Smooth muscle cell of the brain vasculature (primary cell): ENCODE measurements at regions not wholly inside any gene's neighbourhood (a gene's known extent, or its start where the extent isn't known, plus 50 kb on each side); places are given as distances from the start of the nearest gene placed in this dataset.
"Not testable (repeated sequence)": the region's sequence is repeated elsewhere in the genome, so short reads cannot be mapped to it uniquely, and the experiment has no call there.

Experiments
- DNase-seq: peaks from one replicate; pipeline ENCODE4 v3.0.0-alpha.2; 2012; ENCODE audit warnings: low read depth, low spot score

DNA sequence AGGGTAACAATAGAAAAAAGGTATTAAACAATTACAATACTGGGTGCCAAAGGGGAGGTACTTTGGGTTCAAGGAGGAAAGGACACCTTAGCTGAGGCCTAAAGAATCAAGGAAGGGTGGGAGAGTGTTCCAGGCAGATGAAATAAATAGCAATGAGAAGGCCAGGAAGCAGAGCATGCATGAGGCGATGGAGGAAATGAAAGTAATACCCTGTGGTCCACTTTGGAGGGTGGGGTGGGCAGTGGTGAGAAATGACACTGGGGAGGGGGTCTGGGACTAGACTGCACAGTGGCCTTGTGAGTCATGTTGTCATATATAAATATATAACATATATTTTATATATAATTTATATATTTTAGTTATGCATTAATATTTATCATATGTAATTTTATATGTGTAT lies 55.9 kb downstream of the BHLHE40 start:
- no peak for DNase-seq

DNA sequence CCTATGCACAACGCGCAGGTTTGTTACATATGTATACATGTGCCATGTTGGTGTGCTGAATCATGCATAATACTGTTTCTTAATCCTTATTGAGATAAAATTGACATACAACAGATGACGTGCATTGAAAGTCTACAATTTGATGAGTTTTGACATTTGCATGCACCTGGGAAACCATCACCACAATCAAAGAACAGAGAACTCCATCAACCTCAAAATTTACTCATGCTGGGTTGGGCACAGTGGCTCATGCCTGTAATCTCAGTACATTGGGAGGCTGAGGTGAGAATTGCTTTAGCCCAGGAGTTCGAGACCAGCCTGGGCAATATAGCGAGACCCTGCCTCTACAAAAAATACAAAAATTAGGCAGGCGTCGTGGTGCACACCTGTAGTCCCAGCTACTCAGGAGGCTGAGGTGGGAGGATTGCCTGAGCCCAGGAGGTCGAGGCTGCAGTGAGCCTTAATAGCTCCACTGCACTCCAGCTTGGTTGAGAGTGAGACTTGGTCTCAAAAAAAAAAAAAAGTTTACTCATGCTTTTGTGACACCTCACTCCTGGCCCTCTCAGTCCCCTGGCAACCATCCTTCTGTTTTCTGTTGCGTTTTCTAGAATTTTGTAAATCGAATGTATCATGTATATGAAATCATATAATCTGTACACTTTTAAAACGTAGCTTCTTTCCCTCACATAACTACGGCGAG lies 56.6 kb downstream of the BHLHE40 start:
- no peak for DNase-seq

DNA sequence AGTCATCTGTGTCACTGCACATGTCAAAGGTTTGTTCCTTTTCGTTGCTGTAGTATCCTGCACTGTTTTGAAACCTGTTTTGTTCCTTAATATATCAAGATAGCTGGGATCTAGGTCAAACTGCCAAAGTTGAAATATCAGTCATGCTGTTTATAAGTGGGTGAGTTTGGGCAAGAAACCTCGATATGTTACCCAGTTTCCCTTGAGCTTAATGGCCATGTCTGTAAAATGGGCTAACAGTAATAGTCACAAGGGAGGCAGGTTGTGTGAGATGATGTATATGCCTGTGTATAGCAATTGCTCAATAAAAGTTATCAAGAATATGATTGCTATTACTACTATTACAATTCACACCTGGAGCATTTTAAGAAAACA lies 57.1 kb downstream of the BHLHE40 start:
- no peak for DNase-seq

DNA sequence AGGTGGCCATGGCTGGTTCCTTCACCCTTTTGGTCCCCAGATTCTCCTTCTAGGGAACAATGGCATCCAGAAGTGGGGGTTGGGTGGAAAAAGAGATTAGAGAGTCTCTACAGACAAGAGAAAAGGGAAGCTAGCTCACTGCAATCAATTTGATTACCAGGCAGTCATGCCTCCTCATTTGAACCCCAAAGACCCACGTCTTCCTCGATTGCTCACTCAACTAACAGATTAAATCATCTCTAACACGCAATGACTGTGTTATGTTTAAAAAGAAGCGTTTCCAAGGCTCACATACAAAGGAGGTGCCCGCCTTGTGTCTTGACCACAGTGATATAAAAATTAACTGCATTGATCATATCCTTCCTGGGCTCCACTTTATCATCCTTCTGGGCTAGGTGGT lies 57.6 kb downstream of the BHLHE40 start:
- DNase-seq = no peak

DNA sequence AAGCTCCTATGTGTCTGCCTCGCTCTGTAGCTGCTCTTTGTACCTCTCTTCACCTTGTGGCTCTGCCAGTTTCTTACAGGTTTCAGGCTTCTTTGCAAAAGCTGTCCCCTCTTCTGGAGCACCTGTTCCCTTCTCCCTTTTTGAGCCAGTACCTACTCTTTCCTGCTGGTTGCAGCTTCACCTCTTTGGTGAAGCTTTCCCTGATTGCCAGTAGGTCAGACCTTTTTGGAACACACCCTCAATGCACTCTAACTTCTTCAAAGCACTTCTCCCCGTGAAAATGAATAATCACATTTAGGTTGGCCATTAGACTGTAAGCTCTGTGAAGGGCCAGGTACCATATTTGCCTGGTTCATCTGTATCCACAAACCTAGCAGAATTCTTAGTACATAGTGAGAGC lies 60.3 kb downstream of the BHLHE40 start:
- no peak for DNase-seq

DNA sequence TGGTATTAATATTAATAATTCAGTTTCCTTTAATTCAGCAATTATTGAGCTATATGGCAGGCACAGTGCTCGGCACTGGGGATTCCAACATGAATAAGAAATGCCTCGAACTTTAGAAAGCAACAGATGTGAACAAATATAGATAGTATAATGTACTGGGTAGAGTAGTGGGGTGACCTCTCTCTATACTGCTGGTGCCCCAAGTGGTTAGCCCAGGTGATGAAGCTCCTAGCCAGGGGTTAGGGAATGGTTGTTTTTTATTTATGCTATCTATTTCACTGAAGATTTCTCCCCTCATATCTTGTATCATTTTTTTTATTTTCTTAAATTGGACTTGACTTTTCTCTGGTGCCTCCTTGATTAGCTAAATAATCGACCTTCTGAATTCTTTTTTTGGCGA lies 62.1 kb downstream of the BHLHE40 start:
- DNase-seq = no peak

DNA sequence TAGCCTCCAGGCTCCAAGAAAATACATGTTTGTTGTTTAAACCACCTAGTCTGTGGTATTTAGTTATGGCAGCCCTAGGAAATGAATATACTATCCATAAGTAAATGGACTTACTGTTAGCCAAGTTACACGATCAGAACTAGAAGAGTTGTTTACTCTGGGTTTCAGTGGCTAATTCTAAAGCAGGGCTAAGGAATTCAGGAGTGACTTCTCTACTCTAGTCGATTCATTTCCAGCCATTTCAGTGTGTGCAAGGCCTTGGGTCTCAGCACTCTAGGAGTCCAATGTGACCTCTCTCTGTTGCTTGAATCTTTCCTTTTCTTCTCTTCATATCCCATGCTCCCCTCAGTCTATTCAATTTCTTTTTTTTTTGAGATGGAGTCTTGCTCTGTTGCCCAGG lies 66.7 kb downstream of the BHLHE40 start:
- no peak for DNase-seq

DNA sequence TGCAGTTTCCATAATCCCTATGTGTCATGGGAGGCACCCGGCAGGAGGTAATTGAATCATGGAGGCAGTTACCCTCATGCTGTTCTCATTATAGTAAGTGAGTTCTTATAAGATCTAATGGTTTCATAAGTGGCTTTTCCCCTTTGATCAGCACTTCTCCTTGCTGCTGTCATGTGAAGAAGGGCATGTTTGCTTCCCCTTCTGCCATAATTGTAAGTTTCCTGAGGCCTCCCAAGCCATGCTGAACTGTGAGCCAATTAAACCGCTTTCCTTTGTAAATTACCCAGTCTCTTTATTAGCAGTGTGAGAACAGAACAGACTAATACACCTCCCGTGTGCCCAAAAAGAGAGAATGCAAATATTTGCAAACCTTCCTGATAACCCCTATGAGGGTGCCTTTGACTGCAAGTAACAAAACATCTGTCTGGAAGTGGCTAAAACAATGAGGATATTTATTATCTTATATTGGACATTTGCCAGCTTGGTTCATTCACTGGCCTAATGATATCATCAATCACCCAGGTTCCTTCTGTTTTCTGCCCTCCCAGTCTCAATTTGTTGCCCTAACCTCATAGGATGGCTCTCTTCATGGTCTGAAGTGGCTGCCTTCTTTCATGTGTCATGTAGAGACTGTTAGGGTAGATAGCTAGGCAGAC lies 68.7 kb downstream of the BHLHE40 start:
- no peak for DNase-seq

DNA sequence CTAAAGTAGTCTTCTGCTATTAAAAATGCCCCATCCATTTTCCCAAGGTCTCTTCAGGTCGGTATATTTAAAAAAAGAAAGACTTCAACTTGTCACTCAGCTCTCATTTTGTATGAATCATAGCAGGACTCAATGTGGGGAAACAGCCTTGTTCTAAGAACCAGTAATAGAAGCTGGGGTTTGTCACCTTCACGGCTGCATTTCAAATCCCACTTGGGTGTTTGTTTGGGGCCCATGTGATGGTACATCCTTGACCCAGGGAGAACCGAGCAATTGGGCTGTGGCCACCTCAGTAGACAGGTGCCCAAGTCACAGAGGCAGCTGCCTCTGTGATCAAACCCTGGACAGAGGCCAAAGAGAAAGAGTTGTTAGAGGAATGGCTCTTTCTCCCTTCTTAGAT lies 70.3 kb upstream of the ARL8B start:
- DNase-seq = no peak

DNA sequence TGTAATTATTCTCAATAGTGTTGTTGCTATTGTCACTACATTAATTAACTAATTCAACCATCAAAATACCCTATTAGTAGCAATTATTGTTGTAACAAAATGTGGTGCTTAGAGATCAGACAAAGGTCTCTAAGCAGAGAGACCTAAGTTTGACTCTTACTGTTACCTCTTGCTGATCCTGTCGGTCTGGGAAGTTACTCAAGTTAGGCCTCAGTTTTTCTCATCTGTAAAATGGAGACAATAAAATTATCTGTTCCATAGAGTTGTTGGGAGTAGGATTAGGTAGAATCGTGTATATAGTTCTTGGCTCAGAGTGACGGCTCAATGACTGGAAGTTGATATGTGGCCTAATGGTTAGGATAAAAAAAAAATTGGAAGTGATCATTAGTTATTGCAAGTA lies 69.8 kb upstream of the ARL8B start:
- DNase-seq = no peak

DNA sequence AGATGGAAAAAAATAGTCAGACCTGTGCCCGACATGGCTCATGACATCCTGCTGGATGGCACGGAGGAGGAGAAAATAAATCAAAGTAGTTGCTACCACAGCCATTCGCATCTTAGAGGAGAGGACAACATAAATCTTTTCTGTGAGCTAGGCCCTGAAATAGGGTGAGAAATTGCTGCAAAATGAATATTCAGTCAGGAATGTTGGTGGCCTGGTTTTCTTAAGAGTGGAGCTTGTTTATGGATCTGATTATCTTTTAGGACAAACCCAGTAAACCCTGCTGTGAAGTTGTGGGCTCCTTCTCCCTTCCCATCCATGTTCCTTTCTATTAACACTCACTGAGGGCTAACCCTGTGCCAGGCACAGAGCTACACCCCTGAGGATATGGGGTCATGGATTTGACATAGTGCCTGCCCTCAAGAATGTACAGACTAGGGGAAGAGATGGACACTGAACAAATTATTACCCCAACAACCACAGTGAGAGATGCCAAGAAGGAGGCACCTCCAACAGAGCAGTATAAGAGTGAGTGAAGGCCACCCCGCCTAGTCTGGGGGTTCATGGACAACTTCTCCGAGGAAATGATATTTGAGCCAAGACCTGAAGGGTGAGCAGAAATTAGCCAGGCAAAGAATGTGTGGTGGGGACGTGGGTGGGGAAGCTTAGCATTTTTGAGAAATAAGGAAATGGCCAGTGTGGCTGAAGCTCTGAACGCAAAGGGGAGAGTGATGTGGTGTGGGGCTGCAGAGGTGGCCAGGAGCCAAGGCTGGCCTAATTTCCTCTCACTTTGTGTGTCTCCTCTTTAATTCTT lies 68.9 kb upstream of the ARL8B start:
- no peak for DNase-seq

DNA sequence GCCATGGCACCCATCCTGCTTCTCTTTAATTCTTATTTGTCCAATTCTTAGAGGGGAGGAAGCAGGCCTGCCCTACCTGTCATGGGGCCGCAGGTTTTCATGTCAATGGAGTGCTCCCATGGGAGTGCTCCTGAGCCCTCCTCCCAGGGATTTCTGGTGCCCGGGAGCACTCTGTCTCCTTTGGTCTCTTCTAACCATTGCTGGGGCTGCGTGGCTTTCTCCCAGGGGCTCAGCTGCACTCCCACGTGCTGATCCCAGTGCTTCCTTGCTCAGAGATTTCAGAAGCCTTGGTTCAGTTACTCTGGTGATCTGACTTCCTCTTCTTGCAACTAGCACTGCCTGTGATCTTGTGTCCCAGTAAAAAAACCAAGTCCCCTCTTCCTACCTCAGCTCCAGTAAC lies 68.0 kb upstream of the ARL8B start:
- no peak for DNase-seq

DNA sequence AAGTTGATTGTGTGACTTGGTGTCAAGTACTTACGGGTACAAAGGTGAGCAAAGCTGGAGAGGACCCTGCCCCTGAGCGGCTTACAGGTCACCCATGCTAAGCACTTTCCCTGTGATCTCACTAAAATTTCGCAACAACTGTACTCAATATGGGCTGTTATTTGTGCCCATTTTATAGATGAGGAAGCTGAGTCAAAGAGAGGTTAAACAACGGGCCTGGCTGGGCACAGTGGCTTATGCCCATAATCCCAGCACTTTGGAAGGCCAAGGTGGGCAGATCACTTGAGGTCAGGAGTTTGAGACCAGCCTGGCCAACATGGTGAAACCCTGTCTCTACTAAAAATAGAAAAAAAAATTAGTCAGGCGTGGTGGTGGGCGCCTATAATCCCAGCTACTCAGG lies 67.5 kb upstream of the ARL8B start:
- DNase-seq = not testable (repeated sequence)

DNA sequence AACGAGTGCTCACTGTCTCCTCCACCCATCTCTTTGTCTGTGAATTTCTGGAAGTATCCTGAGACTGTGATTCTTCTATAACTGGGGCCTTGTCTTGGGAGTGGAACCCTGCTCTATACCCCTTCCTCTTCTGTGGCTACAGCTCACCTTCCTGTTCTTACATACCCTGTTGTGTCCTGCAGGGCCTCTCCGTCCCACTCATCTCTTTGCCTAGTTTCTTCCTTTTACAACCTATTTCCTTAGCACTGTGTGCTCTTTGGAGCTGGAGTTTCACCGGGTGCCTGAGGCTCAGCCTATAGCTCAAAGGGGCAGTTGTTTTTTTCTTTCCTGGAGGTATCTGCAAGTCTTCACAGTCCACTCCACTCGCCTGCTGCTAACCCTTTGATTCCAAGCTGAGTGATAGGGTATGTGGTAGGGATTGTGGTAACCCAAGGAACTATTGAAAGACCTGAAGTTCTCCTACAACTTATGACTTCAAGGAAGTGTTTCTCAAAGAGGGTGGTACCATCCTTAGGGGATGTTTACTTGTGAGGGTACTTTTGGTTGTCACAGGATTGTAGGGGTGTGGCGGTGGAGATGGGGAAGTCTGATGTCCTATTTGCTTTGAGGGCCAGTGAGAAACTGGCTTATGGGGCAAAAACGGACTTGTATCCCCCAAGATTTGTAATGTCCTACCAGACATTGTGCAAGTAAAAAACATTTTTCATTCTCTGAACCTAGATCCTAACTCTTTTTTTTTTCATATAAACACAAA lies 66.6 kb upstream of the ARL8B start:
- DNase-seq = no peak

DNA sequence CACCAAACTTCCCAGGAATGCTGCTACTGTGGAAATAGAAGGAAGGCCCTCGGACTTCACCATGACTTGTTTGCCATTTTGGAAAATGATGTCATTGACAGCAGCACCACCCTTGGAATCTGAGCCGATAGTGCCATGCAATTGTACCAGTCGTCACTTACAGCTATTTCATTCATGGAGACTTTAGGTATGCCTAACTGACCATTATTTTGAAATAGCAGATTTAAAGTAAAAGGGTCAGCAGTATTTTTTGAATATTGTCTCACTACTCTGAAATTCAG lies 66.0 kb upstream of the ARL8B start:
- DNase-seq = no peak

DNA sequence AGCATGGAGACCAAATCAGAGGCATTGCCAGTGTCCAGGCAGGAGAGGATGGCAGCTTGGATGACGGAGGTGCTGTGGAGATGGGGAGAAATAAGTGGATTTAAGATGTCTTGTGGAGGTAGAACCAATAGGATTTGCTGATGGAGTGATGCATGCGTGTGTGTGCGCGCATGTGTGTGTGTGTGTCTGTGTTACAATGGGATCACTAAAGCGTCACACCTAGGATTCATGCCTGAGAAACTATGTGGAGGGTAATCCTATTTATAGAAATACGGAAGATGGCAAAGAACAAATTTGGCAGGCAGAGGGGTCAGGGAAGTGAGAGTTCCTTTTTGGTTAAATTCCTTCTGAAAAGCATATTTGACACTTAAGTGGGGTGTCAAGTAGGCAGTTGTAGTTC lies 64.8 kb upstream of the ARL8B start:
- DNase-seq = no peak

DNA sequence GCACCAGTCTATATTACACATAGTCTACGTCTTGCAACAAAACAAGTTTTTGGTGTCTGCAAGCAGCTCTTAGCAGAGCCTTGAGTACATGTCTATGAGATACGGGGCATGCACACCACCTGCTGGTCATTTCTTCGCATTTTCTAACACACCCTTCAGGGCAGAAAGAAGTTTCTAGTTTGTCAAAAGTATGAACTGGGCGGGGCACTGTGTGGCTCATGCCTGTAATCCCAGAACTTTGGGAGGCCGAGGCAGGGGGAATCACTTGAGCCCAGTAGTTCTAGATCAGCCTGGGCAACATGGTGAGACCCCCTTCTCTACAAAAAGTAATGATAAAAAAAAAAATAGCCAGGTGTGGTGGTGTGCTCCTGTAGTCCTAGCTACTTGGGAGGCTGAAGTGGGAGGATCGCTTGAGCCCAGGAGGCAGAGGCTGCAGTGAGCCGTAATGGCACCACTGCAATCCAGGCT lies 64.2 kb upstream of the ARL8B start:
- peak; percentile 47 for DNase-seq

DNA sequence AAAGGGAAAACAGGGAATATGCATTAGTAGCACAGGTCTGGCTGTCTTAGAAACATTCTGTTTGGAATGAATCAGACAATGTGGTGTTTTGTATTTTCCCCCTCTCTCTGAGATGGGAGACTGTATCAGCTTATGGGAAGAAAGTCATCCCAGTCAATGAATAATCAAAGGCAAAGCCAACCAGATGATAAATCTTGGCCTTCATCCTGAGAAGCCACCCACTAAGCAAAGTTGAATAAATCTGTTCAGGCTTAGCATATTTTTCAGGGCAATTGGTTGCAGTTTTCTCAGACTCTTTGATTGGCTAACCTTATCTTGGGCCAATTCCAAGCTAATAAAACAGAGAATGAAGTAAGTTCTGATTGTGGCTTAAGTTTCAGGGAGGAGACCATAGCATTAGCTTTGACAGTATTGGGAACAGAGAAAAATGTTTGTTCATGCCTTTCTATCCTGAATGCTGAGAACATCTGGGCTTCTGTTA lies 63.6 kb upstream of the ARL8B start:
- DNase-seq = no peak

DNA sequence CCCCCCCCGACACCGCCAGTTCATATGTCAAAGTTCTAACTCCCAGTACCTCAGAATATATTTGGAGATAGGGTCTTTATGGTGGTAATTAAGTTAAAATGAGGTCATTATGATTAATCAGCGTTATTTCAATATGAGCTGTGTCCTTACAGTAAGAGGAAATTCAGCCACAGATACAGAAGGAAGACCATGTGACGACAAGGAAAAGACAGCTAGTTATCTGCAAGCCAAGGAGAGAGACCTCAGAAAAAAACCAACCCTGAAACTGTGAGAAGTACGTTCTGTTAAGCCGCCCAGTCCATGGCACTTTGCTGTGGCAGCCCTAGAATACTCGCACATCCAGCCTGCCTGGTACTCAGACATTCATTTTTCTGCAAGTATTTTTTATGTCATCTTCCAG lies 62.3 kb upstream of the ARL8B start:
- DNase-seq = no peak

DNA sequence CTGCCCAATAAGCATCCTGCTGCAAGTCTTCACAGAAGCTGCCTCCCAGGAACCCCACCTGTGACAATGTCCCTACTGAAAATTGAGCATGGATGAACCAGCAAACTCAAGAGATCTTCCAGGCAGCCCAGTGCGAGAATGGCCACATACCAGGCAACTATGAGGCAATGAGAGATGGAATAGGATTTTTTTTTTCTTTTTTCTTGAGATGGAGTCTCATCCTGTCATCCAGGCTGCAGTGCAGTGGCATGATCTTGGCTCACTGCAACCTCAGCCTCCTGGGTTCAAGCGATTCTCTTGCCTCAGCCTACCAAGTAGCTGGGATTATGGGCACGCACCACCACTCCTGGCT lies 60.9 kb upstream of the ARL8B start:
- no peak for DNase-seq

DNA sequence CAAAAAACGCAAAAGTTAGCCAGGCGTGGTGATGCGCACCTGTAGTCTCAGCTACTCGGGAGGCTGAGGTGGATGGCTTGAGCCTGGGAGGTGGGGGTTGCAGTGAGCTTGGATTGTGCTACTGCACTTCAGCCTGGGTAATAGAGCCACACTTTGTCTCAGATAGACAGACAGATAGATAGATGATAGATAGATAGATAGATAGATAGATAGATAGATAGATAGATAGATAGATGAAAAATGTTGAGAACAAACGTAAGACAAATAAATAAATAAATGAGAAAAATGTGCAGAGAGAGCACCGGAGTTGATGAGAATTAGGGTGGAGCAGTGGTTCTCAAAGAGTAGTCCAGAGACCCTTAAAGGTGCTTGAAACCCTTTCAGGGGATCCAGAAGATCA lies 58.4 kb upstream of the ARL8B start:
- DNase-seq = no peak

DNA sequence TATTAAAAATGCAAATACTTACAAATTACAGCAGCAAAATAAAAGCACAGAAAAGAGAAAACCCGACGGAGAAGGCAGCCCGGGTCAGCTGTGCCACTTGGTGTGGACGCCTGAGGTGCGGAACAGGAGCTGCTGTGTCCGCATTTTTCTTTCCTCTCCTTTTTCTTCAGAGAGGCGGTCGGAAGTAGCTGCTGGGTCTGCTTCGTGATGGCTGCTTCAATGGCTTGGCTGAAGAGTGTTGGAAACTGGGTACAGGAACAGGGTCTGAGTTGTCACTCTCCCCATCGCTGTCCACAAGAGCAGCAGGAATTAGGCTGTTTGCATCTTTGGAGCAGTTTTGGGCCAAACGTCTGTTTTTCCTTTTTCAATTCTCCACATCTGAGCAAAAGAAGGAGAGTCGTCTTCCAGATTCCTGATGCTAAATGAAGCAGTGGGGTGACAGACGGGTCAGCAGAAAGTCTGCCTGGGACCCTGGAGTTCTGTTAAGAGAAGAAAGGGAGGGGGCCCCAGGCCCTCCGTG lies 53.5 kb upstream of the ARL8B start:
- DNase-seq = no peak
